Activated T-helper 1 cell treated with anti-CD3 and anti-CD28 coated beads, Interleukin-12 subunit alpha, Interleukin-12 subunit beta, Interleukin-2, Interleukin-4 antibody, amounts not matched to agents 30 ng/mL and 10 ng/mL and 1 ng/mL, durations not matched to agents 14 hours and 24 hours and 36 hours (primary cell): ENCODE measurements at regions not wholly inside any gene's neighbourhood (a gene's known extent, or its start where the extent isn't known, plus 50 kb on each side); places are given as distances from the start of the nearest gene placed in this dataset.

ENCODE experiments used
- DNase-seq: peaks from one replicate; pipeline ENCODE4 v3.0.0; 2021; ENCODE audit warnings: low spot score
- H3K27ac Mint-ChIP-seq: one replicate; pipeline ENCODE4 v1.8.0; 2021; ENCODE audit warnings: mild to moderate bottlenecking, mixed read lengths
- H3K27me3 Mint-ChIP-seq: one replicate; pipeline ENCODE4 v1.8.0; 2022; ENCODE audit warnings: mild to moderate bottlenecking, moderate library complexity, mixed read lengths; ENCODE audit not compliant: insufficient read depth
- H3K36me3 Mint-ChIP-seq: one replicate; pipeline ENCODE4 v1.8.0; 2021; ENCODE audit warnings: low read depth, mixed read lengths
- H3K4me1 Mint-ChIP-seq: one replicate; pipeline ENCODE4 v1.8.0; 2021; ENCODE audit warnings: low read depth, mixed read lengths
- H3K4me3 Mint-ChIP-seq: one replicate; pipeline ENCODE4 v1.8.0; 2021; ENCODE audit warnings: mild to moderate bottlenecking, moderate library complexity, mixed read lengths
- H3K9me3 Mint-ChIP-seq: one replicate; pipeline ENCODE4 v1.8.0; 2021; ENCODE audit warnings: mixed read lengths
- intact Hi-C: fragments of 100-400 bp; cut with micrococcal nuclease; formaldehyde crosslinking; loops from one replicate; pipeline ENCODE4 v1.15.1; 2024

DNA sequence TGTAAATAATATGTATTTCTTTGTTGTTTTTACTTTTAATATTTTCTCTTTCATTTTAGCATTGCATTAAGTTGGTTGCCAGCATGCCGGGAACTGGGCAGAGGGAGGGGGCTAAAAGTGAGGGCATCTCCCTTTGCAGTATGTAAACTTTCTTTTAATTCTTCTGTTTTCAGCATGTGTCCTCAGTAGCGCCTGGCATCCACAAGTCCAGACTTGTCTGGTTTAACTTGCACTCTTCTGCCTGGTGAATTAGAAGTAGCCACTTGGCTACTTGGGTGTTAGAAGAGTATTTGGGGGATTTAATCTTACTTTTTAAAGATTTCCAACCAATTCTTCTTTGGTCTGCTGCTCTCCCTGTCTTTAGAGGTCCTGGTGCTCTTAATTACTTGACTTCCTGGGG lies 117.2 kb upstream of the SCAF11 start:
- H3K36me3 Mint-ChIP-seq, result no peaks in the 10 kb centered on the region
- H3K27ac Mint-ChIP-seq, result no peak overlapping the region
- intact Hi-C loops, result no loop called here
- no peaks in the 10 kb centered on the region for H3K4me1 Mint-ChIP-seq
- H3K9me3 Mint-ChIP-seq, result peaks cover 6% of the 10 kb centered on the region
- H3K4me3 Mint-ChIP-seq, result no peak overlapping the region
- peaks cover 5% of the 10 kb centered on the region for H3K27me3 Mint-ChIP-seq
- DNase-seq, result no peak

DNA sequence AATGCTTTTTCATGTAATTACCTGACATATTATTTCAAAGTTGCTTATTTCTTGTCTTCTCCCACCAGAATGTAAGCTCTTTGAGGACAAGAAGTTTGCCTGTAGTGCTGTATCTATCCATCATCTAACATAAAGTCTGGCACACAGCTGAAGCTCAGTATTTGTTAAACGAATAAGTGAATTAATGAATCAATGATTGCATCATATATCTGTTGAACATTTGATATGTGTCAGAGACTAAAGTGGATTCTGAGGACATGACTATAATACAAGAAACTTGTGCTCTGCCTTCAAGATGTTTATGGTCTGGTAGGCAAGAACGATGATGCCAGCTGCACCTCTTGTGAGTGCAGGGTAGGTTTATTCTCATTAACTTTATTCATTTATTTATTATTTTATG lies 115.4 kb upstream of the SCAF11 start:
- intact Hi-C loops, result no loop called here
- H3K4me3 Mint-ChIP-seq, result no peak overlapping the region

DNA sequence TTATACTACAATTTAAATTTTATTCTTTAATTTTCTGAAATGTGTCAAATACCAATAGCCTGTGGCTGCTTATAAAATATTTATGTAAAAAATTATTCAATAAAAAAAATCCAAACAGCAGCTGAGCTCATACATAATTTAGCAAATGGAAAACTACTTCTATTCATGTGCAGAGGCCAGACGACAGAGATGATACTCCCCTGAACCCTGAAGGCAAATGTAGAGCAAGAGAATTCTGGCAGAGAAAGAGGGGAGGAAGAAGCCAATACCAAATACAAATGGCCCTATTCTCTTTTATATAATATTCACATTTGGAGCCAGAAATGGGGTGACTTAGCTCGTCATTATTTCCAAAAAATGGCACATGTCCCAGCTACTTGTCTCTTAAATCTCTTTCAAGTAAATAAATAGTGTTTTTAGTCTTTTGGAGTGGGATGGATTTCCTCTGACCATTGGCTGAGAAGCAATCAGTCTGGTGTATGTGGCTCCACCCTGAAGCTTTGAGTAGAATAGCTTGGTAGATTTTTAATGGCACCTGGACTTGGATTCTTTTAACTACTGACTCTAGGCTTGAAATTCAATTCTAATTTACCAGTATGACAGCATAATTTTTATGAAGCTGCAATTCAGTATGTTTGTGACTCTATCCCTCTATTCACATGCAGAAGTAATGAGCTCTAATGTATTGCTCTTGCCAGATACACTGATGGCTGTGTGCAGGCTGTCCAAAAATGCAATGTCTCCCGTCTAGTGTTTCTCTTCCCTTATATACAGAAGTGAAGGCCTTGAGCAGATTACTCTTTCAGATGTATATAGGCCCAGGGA lies 113.4 kb upstream of the SCAF11 start:
- Mint-ChIP-seq H3K4me3 (no peak overlapping the region), H3K36me3 (no peaks in the 10 kb centered on the region), H3K27ac (no peak overlapping the region), H3K9me3 (no peaks in the 10 kb centered on the region), H3K4me1 (no peaks in the 10 kb centered on the region), H3K27me3 (peaks cover 4% of the 10 kb centered on the region)
- intact Hi-C loops, result no loop called here
- DNase-seq, result no peak

More for the DNA sequence above, 115.4 kb upstream of the SCAF11 start:
- H3K27ac Mint-ChIP-seq, result no peak overlapping the region
- H3K36me3 Mint-ChIP-seq, result no peaks in the 10 kb centered on the region
- H3K27me3 Mint-ChIP-seq, result peaks cover 4% of the 10 kb centered on the region
- H3K4me1 Mint-ChIP-seq, result no peaks in the 10 kb centered on the region
- H3K9me3 Mint-ChIP-seq, result no peaks in the 10 kb centered on the region
- no peak for DNase-seq

DNA sequence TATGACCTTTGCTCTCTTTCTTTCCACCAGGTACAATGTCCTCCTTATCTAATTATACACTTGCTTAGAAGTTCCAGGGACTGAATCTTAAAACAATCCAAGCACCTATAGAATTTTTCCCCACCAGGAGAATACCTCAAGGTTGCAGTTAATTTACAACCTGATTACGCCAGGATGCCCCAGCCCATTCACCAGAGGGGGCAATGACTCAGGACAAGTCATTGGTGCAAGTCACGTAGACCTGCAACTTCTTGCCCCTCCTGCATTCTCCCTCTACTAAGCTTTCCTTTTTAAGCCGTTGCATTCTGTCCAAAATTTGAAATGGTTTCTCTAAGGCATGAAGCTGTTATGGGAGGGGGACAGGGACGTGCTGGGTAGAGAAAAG lies 111.1 kb upstream of the SCAF11 start:
- no peaks in the 10 kb centered on the region for H3K27me3 Mint-ChIP-seq
- no peak overlapping the region for H3K4me3 Mint-ChIP-seq
- H3K4me1 Mint-ChIP-seq, result no peaks in the 10 kb centered on the region
- DNase-seq, result no peak
- H3K9me3 Mint-ChIP-seq, result peaks cover 3% of the 10 kb centered on the region
- intact Hi-C loops, result no loop called here
- H3K27ac Mint-ChIP-seq, result no peak overlapping the region
- no peaks in the 10 kb centered on the region for H3K36me3 Mint-ChIP-seq

DNA sequence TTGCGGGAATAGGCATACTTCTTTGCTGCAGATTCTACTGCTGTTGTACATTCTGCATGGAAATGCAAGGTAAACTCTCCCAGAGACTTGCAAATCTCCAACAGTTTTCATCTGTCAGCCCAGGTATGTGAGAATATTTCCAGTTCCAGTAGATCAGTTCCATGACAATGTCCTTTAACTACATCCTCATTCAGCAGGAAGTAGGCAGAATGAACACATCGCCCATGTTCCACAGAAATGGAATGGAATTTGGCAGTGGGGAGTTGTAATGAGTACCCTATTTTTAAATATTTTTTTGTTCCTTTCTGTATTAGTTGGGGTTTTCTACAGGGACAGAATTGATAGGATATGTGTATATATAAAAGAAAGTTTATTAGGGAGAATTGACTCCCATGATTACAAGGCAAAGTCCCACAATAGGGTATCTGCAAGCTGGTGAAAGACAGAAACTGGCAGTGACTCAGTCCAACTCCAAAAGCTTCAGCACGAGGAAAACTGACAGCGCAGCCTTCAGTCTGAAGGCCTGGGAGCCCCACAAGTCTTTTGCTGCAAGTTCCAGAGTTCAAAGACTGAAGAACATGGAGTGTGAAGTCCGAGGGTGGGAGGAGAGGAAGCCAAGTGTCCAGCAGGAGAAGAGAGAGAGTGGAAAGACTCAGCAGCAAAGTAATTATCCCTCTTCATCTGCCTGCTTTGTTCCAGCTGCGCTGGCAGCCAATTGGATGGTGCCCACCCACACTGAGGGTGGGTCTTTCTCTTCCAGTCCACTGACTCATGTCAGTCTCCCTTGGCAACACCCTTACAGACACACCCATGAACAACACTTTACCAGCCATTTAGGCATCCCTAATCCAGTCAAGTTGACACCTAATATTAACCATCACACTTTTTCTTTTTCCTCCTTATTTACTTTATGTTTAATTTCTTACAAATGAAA lies 110.4 kb upstream of the SCAF11 start:
- Mint-ChIP-seq H3K4me1 (no peaks in the 10 kb centered on the region), H3K4me3 (no peak overlapping the region), H3K9me3 (peaks cover 7% of the 10 kb centered on the region), H3K36me3 (no peaks in the 10 kb centered on the region), H3K27ac (no peak overlapping the region), H3K27me3 (no peaks in the 10 kb centered on the region)
- no peak for DNase-seq
- intact Hi-C loops, result no loop called here

DNA sequence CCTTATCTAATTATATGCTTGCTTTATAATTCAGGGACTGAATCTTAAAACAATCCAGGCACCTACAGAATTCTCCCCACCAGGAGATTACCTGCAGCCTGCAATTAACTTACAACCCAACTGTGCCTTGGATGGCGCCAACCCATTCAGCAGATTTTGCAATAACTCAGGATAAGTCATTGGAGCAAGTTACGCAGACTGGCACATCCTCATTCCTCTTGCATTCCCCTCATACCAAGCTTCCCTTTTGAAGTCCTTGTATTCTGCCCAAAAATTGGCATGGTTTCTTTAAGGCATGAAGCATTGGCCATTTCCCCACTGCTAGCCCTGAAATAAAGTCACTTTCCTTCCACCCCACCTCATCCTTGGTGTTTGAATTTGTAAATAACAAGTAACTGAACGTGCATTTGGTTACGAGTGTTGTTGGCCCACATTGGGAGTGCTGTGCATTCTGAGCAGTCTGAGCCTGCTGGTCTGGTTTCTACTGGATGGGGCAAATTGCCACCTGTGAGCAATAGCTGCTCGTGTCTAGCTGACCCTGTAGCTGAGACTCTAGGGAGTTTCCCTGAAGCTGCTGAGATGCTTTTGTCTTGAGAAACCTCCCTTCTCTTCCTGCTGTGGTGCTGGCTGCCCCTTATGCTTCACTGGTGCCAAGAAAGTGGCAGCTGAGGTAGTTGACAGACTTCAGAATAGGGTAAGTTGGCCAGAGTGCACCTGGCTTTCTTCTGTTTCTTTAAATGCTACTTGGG lies 99.2 kb upstream of the SCAF11 start:
- no peaks in the 10 kb centered on the region for H3K4me1 Mint-ChIP-seq
- no peak for DNase-seq
- H3K27me3 Mint-ChIP-seq, result peaks cover 2% of the 10 kb centered on the region
- no peak overlapping the region for H3K4me3 Mint-ChIP-seq
- peaks cover 27% of the 10 kb centered on the region for H3K9me3 Mint-ChIP-seq
- H3K36me3 Mint-ChIP-seq, result no peaks in the 10 kb centered on the region
- intact Hi-C loops, result no loop called here
- no peak overlapping the region for H3K27ac Mint-ChIP-seq

DNA sequence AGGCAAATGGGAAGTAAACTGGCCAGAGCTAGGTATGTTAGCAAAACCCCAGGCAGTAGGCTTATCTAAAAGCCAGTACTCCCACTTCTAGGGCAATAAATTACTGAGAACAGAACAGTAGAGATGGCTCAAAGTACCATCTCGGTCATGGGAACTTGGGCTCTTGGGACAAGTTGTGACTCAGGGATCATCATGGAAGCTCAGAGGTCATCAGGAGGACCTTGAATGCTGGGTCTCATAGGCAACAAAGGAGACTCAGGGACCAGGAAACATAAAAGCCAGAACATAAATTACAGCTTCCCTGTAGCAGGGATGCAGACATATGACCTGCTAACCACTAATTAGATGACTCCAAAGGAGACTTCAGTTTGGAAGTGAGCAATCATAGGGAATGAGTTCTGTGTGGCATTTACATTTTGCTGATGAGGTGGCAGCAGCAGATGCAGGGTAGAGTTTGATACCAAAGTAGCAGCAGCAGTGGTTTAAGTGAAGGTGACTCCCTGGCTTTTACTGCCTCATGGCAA lies 97.6 kb upstream of the SCAF11 start:
- no peak overlapping the region for H3K27ac Mint-ChIP-seq
- no peak for DNase-seq

DNA sequence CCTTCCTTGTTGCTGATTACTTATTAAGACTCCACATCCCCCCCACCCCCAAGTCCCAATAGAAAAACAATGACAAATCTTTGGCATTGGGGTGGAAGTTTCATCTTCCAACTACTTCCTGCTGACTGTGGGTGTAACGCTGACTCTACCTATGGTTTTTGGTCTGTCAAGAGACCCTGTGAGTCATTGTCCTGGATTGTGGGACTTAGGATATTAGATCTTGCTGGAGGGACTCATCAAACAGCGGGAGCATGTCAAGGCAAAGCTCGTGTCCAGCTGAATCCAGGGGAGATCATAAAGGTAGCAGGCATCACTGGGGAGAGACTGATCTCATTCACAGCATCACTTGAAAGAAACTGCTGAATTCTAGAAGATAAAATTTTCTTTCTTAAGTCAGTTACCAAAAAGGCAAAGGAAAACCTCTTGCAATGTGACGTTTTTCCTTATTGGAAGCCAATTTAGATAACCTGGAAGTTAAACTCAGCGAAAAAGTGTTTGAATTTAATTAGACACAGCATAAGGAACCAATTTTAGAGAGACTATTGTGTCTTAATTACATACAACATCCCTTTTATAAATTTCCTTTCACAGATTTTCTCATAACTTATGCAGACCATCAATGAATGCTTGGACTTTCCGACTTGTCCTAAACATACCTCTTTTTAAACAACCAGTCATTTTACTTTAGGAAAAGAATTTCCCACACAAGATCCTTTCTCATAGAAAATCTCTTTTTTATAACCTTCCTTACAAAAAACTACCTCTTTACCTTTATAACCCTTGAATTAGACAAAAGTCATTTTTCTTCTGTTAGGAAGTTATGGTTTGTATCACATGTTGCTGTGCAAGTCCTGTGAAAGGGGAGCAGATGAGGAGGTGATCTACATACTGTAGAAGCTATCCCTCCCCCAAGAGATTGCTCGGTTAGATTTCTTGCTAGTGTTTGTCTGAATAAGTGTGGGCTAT lies 94.6 kb upstream of the SCAF11 start:
- Mint-ChIP-seq H3K9me3 (peaks cover 12% of the 10 kb centered on the region), H3K27me3 (peaks cover 2% of the 10 kb centered on the region), H3K4me3 (no peak overlapping the region), H3K27ac (no peak overlapping the region), H3K4me1 (no peaks in the 10 kb centered on the region), H3K36me3 (no peaks in the 10 kb centered on the region)
- intact Hi-C loops, result no loop called here
- DNase-seq, result no peak

More for the DNA sequence above, 97.6 kb upstream of the SCAF11 start:
- Mint-ChIP-seq H3K4me3 (no peak overlapping the region), H3K27me3 (peaks cover 2% of the 10 kb centered on the region), H3K36me3 (no peaks in the 10 kb centered on the region), H3K4me1 (no peaks in the 10 kb centered on the region), H3K9me3 (peaks cover 27% of the 10 kb centered on the region)
- intact Hi-C loops, result no loop called here

DNA sequence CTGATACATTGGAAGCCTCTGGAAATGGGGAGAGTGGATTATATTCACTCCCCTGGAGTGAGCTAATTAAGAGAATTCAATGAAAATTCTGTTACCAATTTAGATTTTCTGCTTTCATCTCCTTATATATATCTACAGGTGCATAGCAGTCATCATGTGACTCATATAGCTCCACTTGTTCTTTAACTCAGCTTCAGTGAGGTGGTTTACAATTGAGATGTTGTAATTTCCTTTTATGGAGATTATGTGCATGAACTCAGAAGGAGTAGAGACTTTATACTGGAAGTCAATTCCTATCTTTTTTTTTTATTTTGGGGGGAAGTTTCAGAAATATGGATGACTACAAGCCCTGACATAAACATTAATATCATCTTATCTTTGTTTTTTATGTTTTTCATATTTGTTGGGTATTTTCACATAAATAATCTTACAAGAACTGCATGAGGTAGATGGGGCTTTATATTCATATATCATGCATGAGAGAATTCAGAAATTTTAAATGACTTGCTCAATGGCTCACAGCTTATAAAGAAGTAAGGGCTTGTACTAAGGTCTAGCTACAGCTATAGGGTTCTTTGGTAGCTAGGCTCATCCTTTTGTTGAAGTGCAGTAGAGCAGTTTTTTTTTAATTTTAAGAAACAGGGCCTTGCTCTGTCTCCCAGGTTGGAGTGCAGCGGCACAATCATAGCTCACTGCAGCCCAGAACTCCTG lies 92.3 kb upstream of the SCAF11 start:
- Mint-ChIP-seq H3K27ac (no peak overlapping the region), H3K9me3 (peaks cover 21% of the 10 kb centered on the region), H3K4me1 (no peaks in the 10 kb centered on the region), H3K27me3 (peaks cover 2% of the 10 kb centered on the region), H3K36me3 (no peaks in the 10 kb centered on the region), H3K4me3 (no peak overlapping the region)
- intact Hi-C loops, result no loop called here
- no peak for DNase-seq

DNA sequence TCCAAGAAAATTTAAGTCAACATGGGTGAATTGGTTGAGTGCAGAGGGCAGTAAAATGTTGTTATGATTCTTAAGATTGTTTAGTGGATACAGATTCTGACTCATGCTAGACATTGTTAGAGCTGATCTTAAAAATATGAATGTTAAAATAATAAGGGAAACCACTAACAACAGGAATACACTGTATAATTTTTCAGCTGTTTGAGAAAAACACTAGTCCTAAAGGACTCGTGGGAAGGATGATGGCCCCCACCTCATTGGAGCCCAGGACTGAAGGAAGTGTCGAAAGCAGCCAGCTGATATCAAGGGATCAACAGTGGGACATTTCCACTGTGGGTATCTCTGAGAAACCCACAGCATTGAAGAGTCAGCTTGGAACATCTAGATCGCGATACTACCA lies 82.9 kb upstream of the SCAF11 start:
- no peak for DNase-seq
- no peak overlapping the region for H3K4me3 Mint-ChIP-seq
- peaks cover 11% of the 10 kb centered on the region for H3K4me1 Mint-ChIP-seq
- peaks cover 2% of the 10 kb centered on the region for H3K9me3 Mint-ChIP-seq
- H3K27ac Mint-ChIP-seq, result no peak overlapping the region
- no peaks in the 10 kb centered on the region for H3K27me3 Mint-ChIP-seq
- H3K36me3 Mint-ChIP-seq, result peaks cover 1% of the 10 kb centered on the region
- intact Hi-C loops, result loop anchor here (2.0 kb wide), 1 partner anchor 861 kb away; no protein-coding TSS in a partner anchor
